Kidney epithelial cell (primary cell): ENCODE measurements at regions not wholly inside any gene's neighbourhood (a gene's known extent, or its start where the extent isn't known, plus 50 kb on each side); places are given as distances from the start of the nearest gene placed in this dataset.

Experiments used
- DNase-seq: peaks from one replicate; pipeline ENCODE4 v3.0.0-alpha.2; 2010; ENCODE audit warnings: low read depth
- H3K27me3 ChIP-seq: 2 replicates; pipeline ENCODE4 v1.6.0; 2011; ENCODE audit warnings: low read length; ENCODE audit not compliant: control insufficient read depth, insufficient read depth
- H3K36me3 ChIP-seq: 2 replicates; pipeline ENCODE4 v1.5.1; 2011; ENCODE audit warnings: low read length; ENCODE audit not compliant: control insufficient read depth, insufficient read depth
- H3K4me3 ChIP-seq: 2 replicates; pipeline ENCODE4 v1.5.1; 2011; ENCODE audit warnings: low read depth, mild to moderate bottlenecking, control low read depth, low read length
- CTCF ChIP-seq: IDR thresholded peaks from 2 replicates; pipeline ENCODE4 v1.5.1; 2011; ENCODE audit warnings: mild to moderate bottlenecking, moderate library complexity, low read length, control low read depth, inconsistent platforms; ENCODE audit not compliant: insufficient read depth, poor library complexity, severe bottlenecking

- no peaks in the 10 kb centered on the region for H3K27me3 ChIP-seq
- DNase-seq, result no peak
- no peak overlapping the region for H3K4me3 ChIP-seq
- no peak for TF ChIP-seq CTCF
- H3K36me3 ChIP-seq, result no peaks in the 10 kb centered on the region
Observed at GRCh38 chr1:55609630-55610029, 394.5 kb upstream of the USP24 start.

GRCh38 chr1:55605155-55605554 is 390.0 kb upstream of the USP24 start:
- no peaks in the 10 kb centered on the region for H3K27me3 ChIP-seq
- no peak overlapping the region for H3K4me3 ChIP-seq
- no peaks in the 10 kb centered on the region for H3K36me3 ChIP-seq
- no peak for DNase-seq
- TF ChIP-seq CTCF, result no peak

- no peak overlapping the region for H3K4me3 ChIP-seq
- no peak for DNase-seq
- H3K27me3 ChIP-seq, result no peaks in the 10 kb centered on the region
- TF ChIP-seq CTCF, result no peak
- H3K36me3 ChIP-seq, result no peaks in the 10 kb centered on the region
Observed at GRCh38 chr1:55604749-55605148, 389.6 kb upstream of the USP24 start.

GRCh38 chr1:55604179-55604578 is 389.0 kb upstream of the USP24 start:
- no peak for TF ChIP-seq CTCF
- H3K4me3 ChIP-seq, result no peak overlapping the region
- no peak for DNase-seq
- H3K27me3 ChIP-seq, result no peaks in the 10 kb centered on the region
- H3K36me3 ChIP-seq, result no peaks in the 10 kb centered on the region

GRCh38 chr1:55600242-55600641 is 385.1 kb upstream of the USP24 start:
- DNase-seq, result no peak
- no peak overlapping the region for H3K4me3 ChIP-seq
- TF ChIP-seq CTCF, result no peak
- no peaks in the 10 kb centered on the region for H3K36me3 ChIP-seq
- H3K27me3 ChIP-seq, result no peaks in the 10 kb centered on the region

- no peak for TF ChIP-seq CTCF
- no peak for DNase-seq
- Histone ChIP-seq H3K27me3 (no peaks in the 10 kb centered on the region), H3K36me3 (no peaks in the 10 kb centered on the region), H3K4me3 (no peak overlapping the region)
Observed at GRCh38 chr1:55597910-55598309, 382.7 kb upstream of the USP24 start.
